Muscle layer of duodenum (tissue), 2 donors: ENCODE measurements at regions not wholly inside any gene's neighbourhood (a gene's known extent, or its start where the extent isn't known, plus 50 kb on each side); places are given as distances from the start of the nearest gene placed in this dataset.
"Not testable (repeated sequence)": the region's sequence is repeated elsewhere in the genome, so short reads cannot be mapped to it uniquely, and the experiment has no call there.

Experiments
- H3K27ac ChIP-seq: one replicate; pipeline ENCODE4 v1.7.0; 2013; ENCODE audit warnings: mild to moderate bottlenecking, low read length
- H3K27me3 ChIP-seq: one replicate; pipeline ENCODE4 v1.7.0; 2013; ENCODE audit warnings: low read depth, mild to moderate bottlenecking, control low read depth, low read length
- H3K36me3 ChIP-seq, 2 donors: one replicate each; pipeline ENCODE4 v1.7.0; 2013; ENCODE audit warnings: low read length in 2 of 2, control low read depth in 1 of 2, mild to moderate bottlenecking in 1 of 2; ENCODE audit not compliant: insufficient read depth in 2 of 2, control insufficient read depth in 1 of 2
- H3K4me1 ChIP-seq, 2 donors: one replicate each; pipeline ENCODE4 v1.7.0; 2013; ENCODE audit warnings: low read length in 2 of 2, mild to moderate bottlenecking in 2 of 2, control low read depth in 1 of 2, moderate library complexity in 1 of 2; ENCODE audit not compliant: insufficient read depth in 2 of 2, control insufficient read depth in 1 of 2
- H3K4me3 ChIP-seq, 2 donors: one replicate each; pipeline ENCODE4 v1.7.0; 2013; ENCODE audit warnings: low read length in 2 of 2, low read depth in 1 of 2, mild to moderate bottlenecking in 1 of 2
- H3K9me3 ChIP-seq, 2 donors: one replicate each; pipeline ENCODE4 v1.7.0; 2013; ENCODE audit warnings: low read length in 2 of 2, control low read depth in 1 of 2, mild to moderate bottlenecking in 1 of 2; ENCODE audit not compliant: control insufficient read depth in 1 of 2
- donor health status: healthy.

- H3K36me3 ChIP-seq, H3K4me1 ChIP-seq, H3K9me3 ChIP-seq, H3K27me3 ChIP-seq, H3K4me3 ChIP-seq, H3K27ac ChIP-seq: not testable (repeated sequence)
These were observed 388.9 kb downstream of the DAD1 start for GRCh38 chr14:22200131-22200530.

- no peaks in the 10 kb centered on the region for H3K27me3 ChIP-seq
- no peak overlapping the region for H3K27ac ChIP-seq
- H3K9me3 ChIP-seq = peaks cover 0 to 2% of the 10 kb centered on the region in 2 donors
- H3K4me3 ChIP-seq = no peak overlapping the region
- H3K4me1 ChIP-seq = no peaks in the 10 kb centered on the region
- H3K36me3 ChIP-seq = no peaks in the 10 kb centered on the region
These were observed 394.4 kb downstream of the DAD1 start for GRCh38 chr14:22194664-22195063.

GRCh38 chr14:22190411-22191191 lies 398.4 kb downstream of the DAD1 start:
- Histone ChIP-seq H3K4me3 (no peak overlapping the region), H3K36me3 (no peaks in the 10 kb centered on the region), H3K9me3 (no peaks in the 10 kb centered on the region), H3K27ac (no peak overlapping the region), H3K4me1 (no peaks in the 10 kb centered on the region), H3K27me3 (no peaks in the 10 kb centered on the region)

GRCh38 chr14:22189881-22190280 lies 399.1 kb downstream of the DAD1 start:
- no peak overlapping the region for H3K4me3 ChIP-seq
- no peaks in the 10 kb centered on the region for H3K9me3 ChIP-seq
- H3K27ac ChIP-seq = no peak overlapping the region

GRCh38 chr14:22188318-22188717 lies 400.7 kb downstream of the DAD1 start:
- no peak overlapping the region for H3K4me3 ChIP-seq

More at GRCh38 chr14:22189881-22190280, 399.1 kb downstream of the DAD1 start:
- no peaks in the 10 kb centered on the region for H3K27me3 ChIP-seq
- H3K36me3 ChIP-seq = no peaks in the 10 kb centered on the region
- H3K4me1 ChIP-seq = no peaks in the 10 kb centered on the region

GRCh38 chr14:22185789-22186188 lies 403.2 kb downstream of the DAD1 start:
- Histone ChIP-seq H3K36me3 (no peaks in the 10 kb centered on the region), H3K9me3 (no peaks in the 10 kb centered on the region), H3K4me1 (no peaks in the 10 kb centered on the region), H3K27me3 (no peaks in the 10 kb centered on the region), H3K27ac (no peak overlapping the region), H3K4me3 (no peak overlapping the region)

More at GRCh38 chr14:22188318-22188717, 400.7 kb downstream of the DAD1 start:
- H3K36me3 ChIP-seq = no peaks in the 10 kb centered on the region
- no peaks in the 10 kb centered on the region for H3K4me1 ChIP-seq
- H3K27ac ChIP-seq = no peak overlapping the region
- H3K9me3 ChIP-seq = no peaks in the 10 kb centered on the region
- no peaks in the 10 kb centered on the region for H3K27me3 ChIP-seq

GRCh38 chr14:22185191-22185590 lies 403.8 kb downstream of the DAD1 start:
- Histone ChIP-seq H3K9me3 (no peaks in the 10 kb centered on the region), H3K27me3 (no peaks in the 10 kb centered on the region), H3K27ac (no peak overlapping the region), H3K4me1 (no peaks in the 10 kb centered on the region), H3K4me3 (no peak overlapping the region), H3K36me3 (no peaks in the 10 kb centered on the region)

- H3K9me3 ChIP-seq = no peaks in the 10 kb centered on the region
- H3K27ac ChIP-seq = no peak overlapping the region
- H3K4me1 ChIP-seq = no peaks in the 10 kb centered on the region
- no peak overlapping the region for H3K4me3 ChIP-seq
- H3K27me3 ChIP-seq = no peaks in the 10 kb centered on the region
- H3K36me3 ChIP-seq = no peaks in the 10 kb centered on the region
These were observed 404.2 kb downstream of the DAD1 start for GRCh38 chr14:22184830-22185168.

- H3K36me3 ChIP-seq = no peaks in the 10 kb centered on the region
- H3K4me1 ChIP-seq = no peaks in the 10 kb centered on the region
- H3K27ac ChIP-seq = no peak overlapping the region
- no peak overlapping the region for H3K4me3 ChIP-seq
- no peaks in the 10 kb centered on the region for H3K27me3 ChIP-seq
- H3K9me3 ChIP-seq = no peaks in the 10 kb centered on the region
These were observed 404.7 kb downstream of the DAD1 start for GRCh38 chr14:22184157-22184829.

- no peaks in the 10 kb centered on the region for H3K36me3 ChIP-seq
- no peaks in the 10 kb centered on the region for H3K9me3 ChIP-seq
- H3K4me1 ChIP-seq = no peaks in the 10 kb centered on the region
- H3K4me3 ChIP-seq = no peak overlapping the region
- no peaks in the 10 kb centered on the region for H3K27me3 ChIP-seq
- H3K27ac ChIP-seq = no peak overlapping the region
These were observed 409.0 kb downstream of the DAD1 start for GRCh38 chr14:22180045-22180444.

GRCh38 chr14:22179190-22179589 lies 409.8 kb downstream of the DAD1 start:
- Histone ChIP-seq H3K4me3 (no peak overlapping the region), H3K36me3 (no peaks in the 10 kb centered on the region), H3K9me3 (no peaks in the 10 kb centered on the region), H3K27me3 (no peaks in the 10 kb centered on the region), H3K4me1 (no peaks in the 10 kb centered on the region), H3K27ac (no peak overlapping the region)
